A549 (cell line): ENCODE measurements at regions not wholly inside any gene's neighbourhood (a gene's known extent, or its start where the extent isn't known, plus 50 kb on each side); places are given as distances from the start of the nearest gene placed in this dataset.

Experiments
- CHD4 ChIP-seq: fragments of 200-600 bp; sonication (generic); IDR thresholded peaks from 2 replicates; pipeline ENCODE4 v1.6.1; 2016; ENCODE audit warnings: antibody characterized with exemption, mild to moderate bottlenecking, borderline replicate concordance
- CTCF ChIP-seq: fragments of >200 bp; sonication (Bioruptor Twin); formaldehyde crosslinking; IDR thresholded peaks from 3 replicates; pipeline ENCODE4 v1.5.1; 2016
- KDM5A ChIP-seq: fragments of 200-600 bp; sonication (generic); IDR thresholded peaks from 2 replicates; pipeline ENCODE4 v1.6.1; 2016; ENCODE audit warnings: antibody characterized with exemption, mild to moderate bottlenecking
- MAX ChIP-seq: IDR thresholded peaks from 2 replicates; pipeline ENCODE4 v1.6.1; 2012
- NFE2L2 ChIP-seq: fragments of 150-350 bp; conservative IDR thresholded peaks from 2 replicates; pipeline ENCODE4 v1.6.1; 2014; ENCODE audit warnings: low read length
- NR3C1 ChIP-seq: fragments of >200 bp; sonication (Bioruptor Twin); formaldehyde crosslinking; IDR thresholded peaks from 3 replicates; pipeline ENCODE4 v1.6.1; 2017
- POLR2A ChIP-seq: IDR thresholded peaks from 2 replicates; pipeline ENCODE4 v1.6.1; 2012; ENCODE audit warnings: mild to moderate bottlenecking, low read length
- RAD21 ChIP-seq, 2 experiments: fragments of >200 bp in 1 of 2; sonication (Bioruptor Twin) in 1 of 2; formaldehyde crosslinking in 1 of 2; IDR thresholded peaks in 1 of 2; conservative IDR thresholded peaks in 1 of 2; 2 replicates in 1 of 2; 3 replicates in 1 of 2; pipeline ENCODE4 v1.6.1; 2012 to 2018; ENCODE audit warnings: inconsistent platforms in 1 of 2
- RCOR1 ChIP-seq: fragments of 150-350 bp; IDR thresholded peaks from 2 replicates; pipeline ENCODE4 v1.6.1; 2014; ENCODE audit warnings: antibody characterized with exemption, low read length, low read depth

GRCh38 chr11:88015170-88015569 is 160.1 kb downstream of the RAB38 start:
- TF ChIP-seq CHD4 (no peak), NR3C1 (no peak), CTCF (no peak), KDM5A (no peak), MAX (no peak), RCOR1 (no peak), NFE2L2 (no peak), POLR2A (no peak), RAD21 (conservative IDR thresholded peaks at IDR 0.05 in 1 of 2, IDR thresholded peaks at IDR 0.05 in 1 of 2) (no peak)
